Hepatocyte (in vitro differentiated cells): ENCODE measurements at regions not wholly inside any gene's neighbourhood (a gene's known extent, or its start where the extent isn't known, plus 50 kb on each side); places are given as distances from the start of the nearest gene placed in this dataset.

Source experiments
- DNase-seq: peaks from one replicate; pipeline ENCODE4 v3.0.0-alpha.2; 2016; ENCODE audit warnings: low spot score
- H2AFZ ChIP-seq: fragments of 200-600 bp; sonication (generic); 2 replicates; pipeline ENCODE4 v1.6.0; 2016; ENCODE audit warnings: antibody characterized with exemption, mild to moderate bottlenecking
- H3K27ac ChIP-seq: fragments of 200-600 bp; sonication (generic); 2 replicates; pipeline ENCODE4 v1.5.1; 2016; ENCODE audit warnings: mild to moderate bottlenecking
- H3K27me3 ChIP-seq: fragments of 200-600 bp; sonication (generic); 2 replicates; pipeline ENCODE4 v1.6.1; 2016
- H3K36me3 ChIP-seq: fragments of 200-600 bp; sonication (generic); replicated peaks from 2 replicates; pipeline ENCODE4 v1.5.1; 2016; ENCODE audit warnings: low read depth; ENCODE audit not compliant: insufficient read depth
- H3K4me1 ChIP-seq: fragments of 200-600 bp; sonication (generic); 2 replicates; pipeline ENCODE4 v1.5.1; 2016; ENCODE audit warnings: mild to moderate bottlenecking, moderate library complexity; ENCODE audit not compliant: insufficient read depth
- H3K4me2 ChIP-seq: fragments of 200-600 bp; sonication (generic); 2 replicates; pipeline ENCODE4 v1.6.0; 2016
- H3K4me3 ChIP-seq: fragments of 200-600 bp; sonication (generic); 2 replicates; pipeline ENCODE4 v1.5.1; 2016; ENCODE audit warnings: mild to moderate bottlenecking
- H3K79me2 ChIP-seq: fragments of 200-600 bp; sonication (generic); 2 replicates; pipeline ENCODE4 v1.6.0; 2017; ENCODE audit warnings: mild to moderate bottlenecking
- H3K9me2 ChIP-seq: fragments of 200-600 bp; sonication (generic); replicated peaks from 2 replicates; pipeline ENCODE4 v1.6.0; 2017; ENCODE audit warnings: mild to moderate bottlenecking; ENCODE audit not compliant: insufficient read depth
- H3K9me3 ChIP-seq: fragments of 200-600 bp; sonication (generic); 2 replicates; pipeline ENCODE4 v1.5.1; 2016; ENCODE audit warnings: low read depth, mild to moderate bottlenecking
- H4K20me1 ChIP-seq: fragments of 200-600 bp; sonication (generic); 2 replicates; pipeline ENCODE4 v1.6.0; 2016; ENCODE audit warnings: mild to moderate bottlenecking; ENCODE audit not compliant: insufficient read depth, poor library complexity, severe bottlenecking
- EZH2 ChIP-seq: fragments of 200-600 bp; sonication (generic); IDR thresholded peaks from 2 replicates; pipeline ENCODE4 v1.6.1; 2016; ENCODE audit warnings: antibody characterized with exemption, mild to moderate bottlenecking, borderline replicate concordance
- EZH2phosphoT487 ChIP-seq: fragments of 200-600 bp; sonication (generic); IDR thresholded peaks from one replicate; pipeline ENCODE4 v1.6.1; 2018; ENCODE audit warnings: antibody characterized with exemption, mild to moderate bottlenecking, low read depth, moderate library complexity; ENCODE audit not compliant: unreplicated experiment, severe bottlenecking
- WGBS: methylation state at CpG from one replicate; pipeline ENCODE4 v1.1.6; 2016; ENCODE audit warnings: low lambda C conversion rate; ENCODE audit errors: missing lambda C conversion rate; 5-methylcytosine and 5-hydroxymethylcytosine counted together
- TF ChIP-seq, protein P1 (sequence below): fragments of 200-600 bp; sonication (generic); IDR thresholded peaks from 2 replicates; pipeline ENCODE4 v1.5.1; 2016; ENCODE audit warnings: antibody characterized with exemption, mild to moderate bottlenecking; ENCODE audit not compliant: poor library complexity

DNA sequence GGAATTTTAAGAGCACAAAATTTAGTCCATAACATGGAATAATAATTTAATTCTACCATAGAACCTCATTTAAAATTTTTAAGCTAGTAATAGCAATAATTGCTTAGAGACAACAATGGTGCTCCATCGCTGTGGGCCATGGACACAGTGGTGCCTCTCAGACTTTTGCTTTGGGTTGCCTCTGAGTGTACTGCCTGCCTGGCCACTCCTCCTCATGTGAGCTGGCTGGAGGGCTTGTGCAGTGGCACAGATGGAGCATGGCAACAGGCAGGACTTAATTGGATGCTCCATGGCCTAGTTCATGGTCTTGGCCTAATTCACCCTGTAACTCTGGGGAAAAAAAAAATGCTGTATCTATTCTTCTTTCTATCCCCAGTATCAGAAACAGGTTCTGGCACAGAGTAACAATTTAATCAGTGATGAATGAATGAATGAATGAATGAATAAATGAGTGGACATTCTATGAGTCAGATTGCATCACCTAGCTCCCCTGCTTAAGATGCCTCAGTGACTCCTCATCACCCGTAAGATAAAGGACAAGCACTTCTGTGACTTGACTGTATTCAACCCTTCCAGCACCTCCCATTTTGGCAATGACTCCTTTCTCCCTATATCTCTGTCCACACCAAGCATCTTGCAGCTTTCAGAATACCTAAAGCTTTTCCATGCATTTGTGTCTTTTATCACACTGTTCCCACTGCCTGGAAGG is 211.8 kb upstream of the SLC14A2 start:
- TF ChIP-seq EZH2 (no peak), EZH2phosphoT487 (no peak)
- TF ChIP-seq, protein P1, sequence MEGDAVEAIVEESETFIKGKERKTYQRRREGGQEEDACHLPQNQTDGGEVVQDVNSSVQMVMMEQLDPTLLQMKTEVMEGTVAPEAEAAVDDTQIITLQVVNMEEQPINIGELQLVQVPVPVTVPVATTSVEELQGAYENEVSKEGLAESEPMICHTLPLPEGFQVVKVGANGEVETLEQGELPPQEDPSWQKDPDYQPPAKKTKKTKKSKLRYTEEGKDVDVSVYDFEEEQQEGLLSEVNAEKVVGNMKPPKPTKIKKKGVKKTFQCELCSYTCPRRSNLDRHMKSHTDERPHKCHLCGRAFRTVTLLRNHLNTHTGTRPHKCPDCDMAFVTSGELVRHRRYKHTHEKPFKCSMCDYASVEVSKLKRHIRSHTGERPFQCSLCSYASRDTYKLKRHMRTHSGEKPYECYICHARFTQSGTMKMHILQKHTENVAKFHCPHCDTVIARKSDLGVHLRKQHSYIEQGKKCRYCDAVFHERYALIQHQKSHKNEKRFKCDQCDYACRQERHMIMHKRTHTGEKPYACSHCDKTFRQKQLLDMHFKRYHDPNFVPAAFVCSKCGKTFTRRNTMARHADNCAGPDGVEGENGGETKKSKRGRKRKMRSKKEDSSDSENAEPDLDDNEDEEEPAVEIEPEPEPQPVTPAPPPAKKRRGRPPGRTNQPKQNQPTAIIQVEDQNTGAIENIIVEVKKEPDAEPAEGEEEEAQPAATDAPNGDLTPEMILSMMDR: no peak
- Histone ChIP-seq H3K9me2 (no peaks in the 10 kb centered on the region), H3K27ac (no peak overlapping the region), H2AFZ (no peak overlapping the region), H3K79me2 (no peaks in the 10 kb centered on the region), H3K4me3 (no peak overlapping the region), H3K4me1 (no peaks in the 10 kb centered on the region), H4K20me1 (no peaks in the 10 kb centered on the region), H3K36me3 (no peaks in the 10 kb centered on the region), H3K27me3 (no peaks in the 10 kb centered on the region), H3K4me2 (no peak overlapping the region), H3K9me3 (no peaks in the 10 kb centered on the region)
- DNase-seq: no peak
- 88% methylated on average over 2 of the region's 2 CpGs for WGBS

DNA sequence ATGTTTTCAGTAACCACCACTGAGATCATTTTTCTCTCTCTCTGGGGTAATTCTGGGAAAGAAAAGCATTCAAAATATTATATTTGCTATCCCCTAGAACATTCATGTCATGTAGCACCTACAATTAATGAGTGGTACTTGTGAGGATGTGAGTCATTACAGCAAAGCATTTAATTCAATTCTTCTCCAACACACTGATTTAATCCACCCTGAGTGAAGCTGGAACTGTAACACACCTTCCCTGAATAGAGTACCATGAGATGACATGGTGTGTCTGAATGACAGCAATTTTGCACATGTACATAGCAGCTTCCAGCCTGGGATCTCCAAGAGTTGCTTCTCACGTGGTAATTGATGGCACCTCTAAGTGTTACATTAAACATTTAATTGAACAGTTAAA is 207.1 kb upstream of the SLC14A2 start:
- TF ChIP-seq EZH2phosphoT487: no peak
- TF ChIP-seq, protein P1: no peak
- no peak for TF ChIP-seq EZH2
- Histone ChIP-seq H3K4me1 (no peaks in the 10 kb centered on the region), H3K79me2 (no peaks in the 10 kb centered on the region), H3K9me2 (no peaks in the 10 kb centered on the region), H3K4me3 (no peak overlapping the region), H3K36me3 (no peaks in the 10 kb centered on the region), H3K9me3 (no peaks in the 10 kb centered on the region), H4K20me1 (no peaks in the 10 kb centered on the region), H3K27me3 (no peaks in the 10 kb centered on the region), H2AFZ (no peak overlapping the region), H3K27ac (no peak overlapping the region), H3K4me2 (no peak overlapping the region)
- 90% methylated on average over 1 of the region's 1 CpG for WGBS
- DNase-seq: no peak

DNA sequence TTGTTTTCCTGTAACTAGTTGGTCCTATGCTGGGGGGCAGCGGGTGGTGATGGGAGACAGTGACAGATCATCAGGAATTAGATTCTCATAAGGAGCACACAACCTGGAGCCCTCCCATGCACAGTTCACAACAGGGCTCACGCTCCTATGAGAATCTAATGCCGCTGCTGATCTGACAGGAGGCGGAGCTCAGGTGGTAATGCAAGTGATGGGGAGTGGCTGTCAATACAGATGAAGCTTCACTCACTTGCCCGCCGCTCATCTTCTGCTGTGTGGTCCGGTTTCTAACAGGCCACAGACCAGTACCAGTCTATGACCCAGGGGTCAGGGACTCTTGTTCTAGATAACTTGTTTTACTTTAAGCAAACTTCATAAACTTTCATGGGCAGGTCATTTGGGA is 205.3 kb upstream of the SLC14A2 start:
- Histone ChIP-seq H3K4me3 (no peak overlapping the region), H2AFZ (no peak overlapping the region), H3K4me2 (no peak overlapping the region), H3K36me3 (no peaks in the 10 kb centered on the region), H4K20me1 (no peaks in the 10 kb centered on the region), H3K27me3 (no peaks in the 10 kb centered on the region), H3K9me2 (no peaks in the 10 kb centered on the region), H3K9me3 (no peaks in the 10 kb centered on the region), H3K79me2 (no peaks in the 10 kb centered on the region), H3K27ac (no peak overlapping the region), H3K4me1 (no peaks in the 10 kb centered on the region)
- no peak for DNase-seq
- 96% methylated on average over 7 of the region's 7 CpGs for WGBS
- TF ChIP-seq, protein P1: no peak
- TF ChIP-seq EZH2: no peak
- no peak for TF ChIP-seq EZH2phosphoT487

DNA sequence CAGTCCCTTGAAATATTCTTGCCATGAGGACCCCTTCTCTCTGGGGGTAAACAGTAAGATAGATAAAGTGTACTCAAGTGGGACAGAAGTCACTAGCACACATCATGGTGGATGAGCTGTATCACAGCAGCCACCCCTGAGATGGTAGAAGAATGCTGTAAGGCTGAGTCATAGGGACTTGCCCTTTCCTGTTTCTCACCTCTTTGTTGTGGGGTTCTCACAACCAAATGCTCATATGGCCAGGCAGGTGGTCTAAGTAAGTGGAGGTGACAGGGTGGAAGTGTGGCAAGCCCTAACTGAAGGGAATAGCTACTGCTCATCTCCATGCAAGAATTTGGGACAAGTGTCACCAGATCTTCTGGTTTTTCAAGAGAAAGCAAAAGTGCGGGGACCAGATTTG is 202.7 kb upstream of the SLC14A2 start:
- WGBS: 85% methylated on average over 1 of the region's 1 CpG
- Histone ChIP-seq H3K79me2 (no peaks in the 10 kb centered on the region), H3K27me3 (no peaks in the 10 kb centered on the region), H3K27ac (no peak overlapping the region), H3K4me1 (no peaks in the 10 kb centered on the region), H3K9me3 (no peaks in the 10 kb centered on the region), H3K36me3 (no peaks in the 10 kb centered on the region), H3K4me3 (no peak overlapping the region), H3K4me2 (no peak overlapping the region), H4K20me1 (no peaks in the 10 kb centered on the region), H3K9me2 (no peaks in the 10 kb centered on the region), H2AFZ (no peak overlapping the region)
- DNase-seq: no peak
- TF ChIP-seq EZH2 (no peak), EZH2phosphoT487 (no peak)
- TF ChIP-seq, protein P1: no peak
